ENCODE measurements at regions not wholly inside any gene's neighbourhood (a gene's known extent, or its start where the extent isn't known, plus 50 kb on each side); places are given as distances from the start of the nearest gene placed in this dataset.

Small RNA genes lying in the stretch of these regions (small RNA-seq; reads per million reads assigned to genes)
- gene RNA5SP454, result 0 reads per million in 7 experiments
